ENCODE measurements at regions not wholly inside any gene's neighbourhood (a gene's known extent, or its start where the extent isn't known, plus 50 kb on each side); places are given as distances from the start of the nearest gene placed in this dataset.

GRCh38 chr12:125766091-125766490 is 700.9 kb downstream of the AACS start:
- H3K36me3 ChIP-seq (ENCODE audit: control insufficient read depth, insufficient read depth, low read length): no peaks in the 10 kb centered on the region
- DNase-seq (ENCODE audit: low read depth): no peak
- no peaks in the 10 kb centered on the region for H3K27me3 ChIP-seq (ENCODE audit: control insufficient read depth, insufficient read depth, low read length)
- H3K4me3 ChIP-seq (ENCODE audit: low read depth, low read length): no peak overlapping the region
- ChIA-PET POLR2A (no interaction called here), CTCF (no interaction called here)
- TF ChIP-seq CTCF (IDR thresholded peaks at IDR 0.05; ENCODE audit: insufficient read depth, low read depth, low read length): no peak

- CTCF ChIA-PET: no interaction called here
- POLR2A ChIA-PET: no interaction called here
- Histone ChIP-seq H3K36me3 (ENCODE audit: control insufficient read depth, insufficient read depth, low read length) (no peaks in the 10 kb centered on the region), H3K4me3 (ENCODE audit: low read depth, low read length) (no peak overlapping the region), H3K27me3 (ENCODE audit: control insufficient read depth, insufficient read depth, low read length) (no peaks in the 10 kb centered on the region)
- no peak for DNase-seq (ENCODE audit: low read depth)
- TF ChIP-seq CTCF (IDR thresholded peaks at IDR 0.05; ENCODE audit: insufficient read depth, low read depth, low read length): no peak
Observed at GRCh38 chr12:125772403-125772802, 707.2 kb downstream of the AACS start.

GRCh38 chr12:125773033-125773640 is 707.9 kb downstream of the AACS start:
- DNase-seq (ENCODE audit: low read depth): no peak
- ChIA-PET CTCF (no interaction called here), POLR2A (no interaction called here)
- Histone ChIP-seq H3K36me3 (ENCODE audit: control insufficient read depth, insufficient read depth, low read length) (no peaks in the 10 kb centered on the region), H3K27me3 (ENCODE audit: control insufficient read depth, insufficient read depth, low read length) (no peaks in the 10 kb centered on the region), H3K4me3 (ENCODE audit: low read depth, low read length) (no peak overlapping the region)
- no peak for TF ChIP-seq CTCF (IDR thresholded peaks at IDR 0.05; ENCODE audit: insufficient read depth, low read depth, low read length)

- POLR2A ChIA-PET: no interaction called here
- H3K27me3 ChIP-seq (ENCODE audit: control insufficient read depth, insufficient read depth, low read length): no peaks in the 10 kb centered on the region
Observed at GRCh38 chr12:125775507-125775906, 710.3 kb downstream of the AACS start.

GRCh38 chr12:125776212-125776611 is 711.0 kb downstream of the AACS start:
- TF ChIP-seq CTCF (IDR thresholded peaks at IDR 0.05; ENCODE audit: insufficient read depth, low read depth, low read length): no peak
- CTCF ChIA-PET: no interaction called here
- POLR2A ChIA-PET: no interaction called here
- Histone ChIP-seq H3K27me3 (ENCODE audit: control insufficient read depth, insufficient read depth, low read length) (no peaks in the 10 kb centered on the region), H3K36me3 (ENCODE audit: control insufficient read depth, insufficient read depth, low read length) (no peaks in the 10 kb centered on the region), H3K4me3 (ENCODE audit: low read depth, low read length) (no peak overlapping the region)
- DNase-seq (ENCODE audit: low read depth): no peak

More at GRCh38 chr12:125775507-125775906, 710.3 kb downstream of the AACS start:
- H3K4me3 ChIP-seq (ENCODE audit: low read depth, low read length): no peak overlapping the region
- CTCF ChIA-PET: no interaction called here
- no peak for DNase-seq (ENCODE audit: low read depth)
- TF ChIP-seq CTCF (IDR thresholded peaks at IDR 0.05; ENCODE audit: insufficient read depth, low read depth, low read length): no peak
- H3K36me3 ChIP-seq (ENCODE audit: control insufficient read depth, insufficient read depth, low read length): no peaks in the 10 kb centered on the region
